Fibroblast of skin of back (primary cell): ENCODE measurements at regions not wholly inside any gene's neighbourhood (a gene's known extent, or its start where the extent isn't known, plus 50 kb on each side); places are given as distances from the start of the nearest gene placed in this dataset.
"Not testable (repeated sequence)": the region's sequence is repeated elsewhere in the genome, so short reads cannot be mapped to it uniquely, and the experiment has no call there.

ENCODE experiments used
- DNase-seq: peaks from one replicate; pipeline ENCODE4 v3.0.0-alpha.2; 2013

DNA sequence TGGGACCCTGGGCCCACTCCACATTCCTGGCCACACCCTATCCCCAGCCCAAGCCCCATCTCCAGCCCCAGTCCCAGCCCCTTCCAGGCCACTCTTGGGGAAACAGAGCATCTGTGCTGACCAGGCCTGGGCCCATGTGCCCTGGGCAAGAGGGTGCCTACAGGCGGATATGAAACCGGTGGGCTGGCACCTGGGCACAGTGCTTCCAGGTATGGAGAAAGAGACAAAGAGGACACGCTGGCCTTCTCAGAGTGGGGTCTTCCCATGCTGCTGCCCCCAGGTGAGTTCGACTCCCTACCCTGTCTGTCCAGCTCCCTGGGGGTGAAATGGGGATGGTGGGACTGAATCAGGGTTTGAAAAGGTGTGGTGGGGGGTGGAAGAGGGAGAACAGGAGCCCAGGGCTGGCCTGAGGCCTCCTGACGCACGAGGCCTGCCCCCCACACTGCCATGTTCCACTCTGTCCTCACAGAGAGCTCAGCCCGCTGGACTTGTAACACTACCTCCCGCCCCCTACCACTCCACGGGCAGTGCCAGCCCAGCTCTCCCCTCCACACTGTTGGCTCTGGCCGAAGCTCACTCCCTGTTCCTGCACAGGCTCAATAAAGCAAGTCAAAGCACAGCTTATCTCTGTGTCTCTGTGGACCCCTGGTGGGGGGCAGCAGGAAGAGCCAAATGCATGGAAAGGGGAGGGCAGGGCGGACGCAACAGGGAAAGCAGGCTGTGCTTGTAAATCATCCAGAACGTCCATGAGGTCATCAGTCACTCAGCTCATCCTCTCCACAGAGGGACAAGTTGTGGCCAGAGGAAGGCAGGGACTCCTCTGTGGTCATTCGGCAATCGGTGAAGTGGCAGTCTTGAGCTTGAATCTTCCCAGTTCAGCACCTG, 71.1 kb upstream of the TMEM97 start:
- DNase-seq = no peak

DNA sequence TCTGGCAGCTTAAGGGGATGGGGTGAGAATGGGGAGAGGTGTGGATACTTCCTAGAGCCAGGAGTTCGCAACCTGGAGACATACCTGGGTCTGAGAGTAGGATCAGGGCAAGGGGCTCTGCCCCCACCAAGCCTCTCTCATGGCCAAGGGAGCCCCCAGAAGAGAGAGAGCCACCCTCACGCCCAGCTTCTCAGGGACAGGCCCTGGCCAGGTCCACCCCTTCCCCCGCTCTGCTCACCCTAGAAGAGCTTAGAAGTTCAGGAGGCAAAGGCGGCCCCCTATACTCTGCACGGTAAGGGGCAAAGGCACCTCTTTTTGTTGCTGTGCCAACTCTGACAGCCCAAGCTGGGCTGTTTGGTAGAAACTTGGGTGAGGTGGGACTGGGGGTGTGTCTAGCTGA, 69.3 kb upstream of the TMEM97 start:
- no peak for DNase-seq

DNA sequence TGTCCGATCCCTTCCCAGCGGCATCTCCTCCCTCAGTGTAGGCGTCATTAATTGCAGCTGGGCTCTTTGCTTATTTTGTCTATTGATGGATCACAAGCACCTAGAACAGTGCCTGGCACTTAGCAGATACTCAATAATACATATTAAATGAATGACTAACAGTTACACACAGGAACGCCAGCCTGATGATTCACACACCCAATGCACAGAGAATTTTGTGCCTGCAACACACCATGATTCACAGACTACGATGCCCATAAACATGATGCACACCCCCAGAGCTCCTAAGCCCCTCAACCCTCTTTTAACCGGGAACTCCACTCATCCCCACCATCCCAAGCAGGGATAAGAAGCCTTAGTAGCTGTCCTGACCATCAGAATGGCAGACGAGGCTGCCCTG, 66.6 kb upstream of the TMEM97 start:
- peak; percentile 50 for DNase-seq

DNA sequence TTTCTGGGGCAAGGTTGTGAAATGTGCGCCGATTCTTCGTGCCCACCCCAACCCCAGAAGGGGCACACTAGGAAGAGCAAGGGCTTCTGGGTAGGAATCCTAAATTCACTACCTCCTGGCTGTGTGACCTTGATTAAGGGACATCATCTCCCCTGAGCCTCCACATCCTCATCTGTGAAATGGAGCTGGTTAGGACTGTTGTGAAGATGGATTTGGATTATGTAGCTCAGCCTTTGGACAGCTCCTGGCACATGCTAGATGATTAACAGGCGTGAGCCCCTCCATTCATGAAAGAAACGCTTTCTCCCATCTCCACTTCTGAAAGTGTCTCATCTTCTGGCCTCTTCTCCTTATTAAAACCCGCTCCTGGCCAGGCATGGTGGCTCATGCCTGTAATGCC, 65.3 kb upstream of the TMEM97 start:
- no peak for DNase-seq

DNA sequence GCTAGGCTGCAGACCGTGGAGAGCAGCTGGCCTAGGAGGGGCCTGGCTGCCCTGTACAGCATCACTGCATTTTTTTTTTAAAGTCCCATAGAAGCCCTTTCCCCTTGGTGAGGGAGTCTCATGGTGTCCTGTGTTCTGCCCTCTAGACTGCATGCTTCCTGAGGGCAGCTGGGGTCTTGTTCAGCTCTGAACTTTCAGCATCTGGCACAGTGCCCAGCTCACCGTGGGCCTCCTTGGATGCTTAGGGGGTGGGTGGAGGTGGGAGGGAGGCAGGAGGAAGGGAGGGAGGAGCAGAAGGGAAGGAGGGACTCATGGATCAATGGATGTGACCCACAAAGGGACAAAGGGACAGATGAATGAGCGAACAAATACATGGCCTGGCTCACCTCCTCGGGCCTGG, 63.4 kb upstream of the TMEM97 start:
- DNase-seq = no peak

DNA sequence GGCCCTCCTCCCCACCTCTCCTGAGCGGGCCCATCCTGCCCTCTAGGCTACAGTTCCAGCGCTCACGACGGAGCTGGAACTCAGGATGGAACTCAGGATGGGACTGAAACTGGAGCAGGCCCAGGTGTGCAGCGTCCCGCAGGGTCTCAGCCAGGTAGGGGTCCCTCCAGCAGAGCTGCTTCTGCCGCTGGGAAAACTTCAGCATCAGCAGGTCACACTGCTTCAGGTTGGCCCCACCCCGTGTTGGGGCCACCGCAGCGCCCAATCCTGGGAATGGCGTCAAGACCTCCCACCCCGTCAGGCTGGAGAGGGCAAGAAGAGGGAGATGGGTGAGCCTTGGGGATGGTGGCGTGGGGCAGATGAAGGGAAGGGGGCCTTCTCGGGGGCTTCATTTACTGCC, 62.6 kb upstream of the TMEM97 start:
- no peak for DNase-seq

DNA sequence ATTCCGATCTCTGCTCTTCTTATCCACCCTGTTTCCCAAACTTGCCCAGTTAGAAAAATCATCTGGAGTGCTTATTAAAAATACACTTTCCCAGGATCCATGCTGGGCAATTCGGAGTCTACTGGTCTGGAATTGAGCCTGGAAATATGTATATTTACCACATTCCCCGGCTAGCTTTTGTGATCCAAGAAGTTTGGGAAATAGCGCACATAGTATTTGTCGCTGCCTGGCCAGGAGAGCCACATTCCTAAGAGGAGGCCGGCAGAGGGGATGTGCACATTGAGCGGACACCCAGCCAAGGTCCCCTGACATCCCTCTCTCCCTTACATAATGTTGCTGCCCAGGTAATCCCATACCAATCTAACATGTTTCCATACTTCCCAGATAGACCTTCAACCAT, 62.1 kb upstream of the TMEM97 start:
- DNase-seq = no peak

DNA sequence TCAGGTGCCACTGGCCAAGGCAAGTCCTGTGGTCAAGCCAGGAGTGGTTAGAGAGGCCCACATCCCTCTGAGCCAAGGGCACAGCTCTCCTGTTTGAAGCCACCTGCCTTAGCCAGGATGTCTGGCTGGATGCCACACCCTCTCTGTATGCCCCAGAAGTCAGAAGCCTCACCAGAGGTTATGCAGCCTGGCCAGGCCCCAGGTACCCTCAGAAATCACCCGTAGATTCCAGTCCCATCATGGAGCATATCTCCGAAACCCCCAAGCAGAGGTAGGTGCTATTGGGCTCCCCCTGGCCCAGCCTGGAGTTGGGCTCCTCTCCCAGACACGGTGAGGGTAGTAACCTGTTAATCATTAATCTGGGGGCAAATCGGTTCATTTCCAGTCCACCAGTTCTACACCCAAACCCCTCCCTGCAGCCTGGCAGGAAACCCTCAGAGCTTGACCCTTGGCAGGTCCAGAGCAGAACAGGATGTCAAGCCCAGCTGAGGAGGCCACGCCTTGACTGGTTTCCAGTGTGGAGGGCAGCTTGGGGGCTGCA, 60.6 kb upstream of the TMEM97 start:
- DNase-seq = no peak

DNA sequence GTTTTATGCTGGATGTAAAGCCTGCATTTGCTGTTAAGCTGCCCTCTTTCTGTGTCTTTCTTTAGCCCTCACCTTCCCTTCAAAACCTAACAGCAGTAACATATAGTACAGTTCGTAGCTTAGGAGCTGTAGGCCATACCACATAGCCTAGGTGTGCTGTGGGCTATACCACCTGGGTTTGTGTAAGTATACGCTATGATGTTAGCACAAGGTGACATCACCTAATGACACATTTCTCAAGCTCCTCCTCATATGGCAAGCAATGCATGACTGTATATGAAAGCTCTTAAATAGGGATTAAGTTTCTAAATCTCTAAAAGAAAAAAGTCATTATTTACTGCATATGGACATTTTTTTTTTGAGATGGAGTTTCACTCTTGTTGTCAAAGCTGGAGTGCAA, 57.8 kb upstream of the TMEM97 start:
- no peak for DNase-seq

DNA sequence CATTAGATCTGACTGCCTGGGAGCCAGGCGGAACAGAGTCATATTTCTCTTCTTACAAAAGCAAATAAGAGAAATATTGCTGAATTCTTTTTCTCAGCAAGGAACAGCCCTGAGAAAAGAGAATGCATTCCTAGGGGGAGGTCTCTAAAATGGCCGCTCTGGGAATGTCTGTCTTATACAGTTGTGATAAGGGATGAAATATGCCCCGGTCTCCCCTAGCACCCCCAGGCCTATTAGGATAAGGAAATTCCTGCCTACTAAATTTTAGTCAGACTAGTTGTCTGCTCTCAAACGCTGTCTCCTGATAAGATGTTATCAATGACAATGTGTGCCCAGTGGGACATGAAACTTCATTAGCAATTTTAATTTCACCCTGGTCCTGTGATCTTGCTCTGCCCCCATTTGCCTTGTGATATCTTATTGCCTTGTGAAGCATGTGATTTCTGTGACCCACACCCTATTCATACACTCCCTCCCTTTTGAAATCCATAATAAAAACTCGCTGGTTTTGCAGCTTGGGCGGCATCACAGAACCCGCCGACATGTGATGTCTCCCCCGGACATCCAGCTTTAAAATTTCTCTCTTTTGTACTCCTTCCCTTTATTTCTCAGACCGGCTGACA, 56.8 kb upstream of the TMEM97 start:
- not testable (repeated sequence) for DNase-seq

DNA sequence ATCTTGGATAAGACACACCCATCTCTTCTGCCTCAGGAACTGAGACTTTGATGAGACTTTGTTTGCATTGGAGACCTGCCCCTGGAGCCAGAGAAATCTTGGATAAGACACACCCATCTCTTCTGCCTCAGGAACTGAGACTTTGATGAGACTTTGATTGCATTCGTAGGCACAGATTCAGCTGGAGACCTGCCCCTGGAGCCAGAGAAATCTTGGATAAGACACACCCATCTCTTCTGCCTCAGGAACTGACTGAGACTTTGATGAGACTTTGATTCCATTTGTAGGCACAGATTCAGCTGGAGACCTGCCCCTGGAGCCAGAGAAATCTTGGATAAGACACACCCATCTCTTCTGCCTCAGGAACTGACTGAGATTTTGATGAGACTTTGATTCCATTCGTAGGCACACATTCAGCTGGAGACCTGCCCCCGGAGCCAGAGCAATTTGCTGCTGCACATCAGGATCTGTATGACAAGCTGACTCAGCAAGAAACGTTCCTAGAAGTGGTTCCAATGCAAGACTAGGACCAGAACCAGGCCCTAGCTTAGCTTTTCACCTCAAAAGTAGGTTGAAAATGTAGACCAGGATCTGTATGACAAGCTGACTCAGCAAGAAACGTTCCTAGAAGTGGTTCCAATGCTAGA, 54.0 kb upstream of the TMEM97 start:
- DNase-seq = not testable (repeated sequence)

DNA sequence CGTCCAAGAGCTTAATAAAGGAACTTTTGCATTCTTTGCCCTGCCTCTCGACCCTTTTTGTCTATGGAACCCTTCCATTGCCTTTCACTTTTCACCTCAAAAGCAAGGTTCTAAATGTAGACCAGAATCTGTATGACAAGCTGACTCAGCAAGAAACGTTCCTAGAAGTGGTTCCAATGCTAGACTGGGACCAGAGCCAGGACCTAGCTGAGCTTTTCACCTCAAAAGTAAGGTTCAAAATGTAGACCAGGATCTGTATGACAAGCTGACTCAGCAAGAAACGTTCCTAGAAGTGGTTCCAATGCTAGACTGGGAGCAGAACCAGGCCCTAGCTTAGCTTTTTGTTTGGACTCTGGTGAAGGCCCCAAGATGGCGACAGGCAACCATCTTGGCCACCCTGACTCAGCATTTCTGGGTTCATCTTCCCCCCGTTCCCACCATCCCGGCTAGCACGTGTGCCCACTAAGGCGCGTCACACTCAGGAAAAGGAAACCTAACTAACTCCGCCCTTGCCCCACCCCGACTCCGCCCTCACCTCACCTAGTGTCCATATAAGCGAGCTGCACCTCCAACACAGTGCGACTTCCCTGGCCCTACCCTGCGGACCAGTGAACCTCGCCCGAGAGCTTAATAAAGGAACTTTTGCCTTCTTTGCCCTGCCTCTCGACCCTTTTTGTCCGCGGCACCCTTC, 53.0 kb upstream of the TMEM97 start:
- not testable (repeated sequence) for DNase-seq

DNA sequence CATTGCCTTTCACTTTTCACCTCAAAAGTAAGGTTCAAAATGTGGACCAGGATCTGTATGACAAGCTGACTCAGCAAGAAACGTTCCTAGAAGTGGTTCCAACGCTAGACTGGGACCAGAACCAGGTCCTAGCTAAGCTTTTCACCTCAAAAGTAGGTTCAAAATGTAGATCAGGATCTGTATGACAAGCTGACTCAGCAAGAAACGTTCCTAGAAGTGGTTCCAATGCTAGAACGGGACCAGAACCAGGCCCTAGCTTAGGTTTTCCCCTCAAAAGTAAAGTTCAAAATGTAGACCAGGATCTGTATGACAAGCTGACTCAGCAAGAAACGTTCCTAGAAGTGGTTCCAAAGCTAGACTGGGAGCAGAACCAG, 52.5 kb upstream of the TMEM97 start:
- DNase-seq = not testable (repeated sequence)

DNA sequence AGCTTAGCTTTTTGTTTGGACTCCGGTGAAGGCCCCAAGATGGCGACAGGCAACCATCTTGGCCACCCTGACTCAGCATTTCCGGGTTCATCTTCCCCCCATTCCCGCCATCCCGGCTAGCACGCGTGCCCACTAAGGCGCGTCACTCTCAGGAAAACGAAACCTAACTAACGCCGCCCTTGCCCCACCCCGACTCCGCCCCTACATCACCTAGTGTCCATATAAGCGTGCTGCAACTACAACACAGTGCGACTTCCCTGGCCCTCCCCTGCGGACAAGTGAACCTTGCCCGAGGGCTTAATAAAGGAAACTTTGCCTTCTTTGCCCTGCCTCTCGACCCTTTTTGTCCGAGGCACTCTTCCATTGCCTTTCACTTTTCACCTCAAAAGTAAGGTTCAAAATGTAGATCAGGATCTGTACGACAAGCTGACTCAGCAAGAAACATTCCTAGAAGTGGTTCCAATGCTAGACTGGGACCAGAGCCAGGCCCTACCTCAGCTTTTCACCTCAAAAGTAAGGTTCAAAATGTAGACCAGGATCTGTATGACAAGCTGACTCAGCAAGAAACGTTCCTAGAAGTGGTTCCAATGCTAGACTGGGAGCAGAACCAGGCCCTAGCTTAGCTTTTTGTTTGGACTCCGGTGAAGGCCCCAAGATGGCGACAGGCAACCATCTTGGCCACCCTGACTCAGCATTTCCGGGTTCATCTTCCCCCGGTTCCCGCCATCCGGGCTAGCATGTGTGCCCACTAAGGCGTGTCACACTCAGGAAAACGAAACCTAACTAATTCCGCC, 51.9 kb upstream of the TMEM97 start:
- not testable (repeated sequence) for DNase-seq

DNA sequence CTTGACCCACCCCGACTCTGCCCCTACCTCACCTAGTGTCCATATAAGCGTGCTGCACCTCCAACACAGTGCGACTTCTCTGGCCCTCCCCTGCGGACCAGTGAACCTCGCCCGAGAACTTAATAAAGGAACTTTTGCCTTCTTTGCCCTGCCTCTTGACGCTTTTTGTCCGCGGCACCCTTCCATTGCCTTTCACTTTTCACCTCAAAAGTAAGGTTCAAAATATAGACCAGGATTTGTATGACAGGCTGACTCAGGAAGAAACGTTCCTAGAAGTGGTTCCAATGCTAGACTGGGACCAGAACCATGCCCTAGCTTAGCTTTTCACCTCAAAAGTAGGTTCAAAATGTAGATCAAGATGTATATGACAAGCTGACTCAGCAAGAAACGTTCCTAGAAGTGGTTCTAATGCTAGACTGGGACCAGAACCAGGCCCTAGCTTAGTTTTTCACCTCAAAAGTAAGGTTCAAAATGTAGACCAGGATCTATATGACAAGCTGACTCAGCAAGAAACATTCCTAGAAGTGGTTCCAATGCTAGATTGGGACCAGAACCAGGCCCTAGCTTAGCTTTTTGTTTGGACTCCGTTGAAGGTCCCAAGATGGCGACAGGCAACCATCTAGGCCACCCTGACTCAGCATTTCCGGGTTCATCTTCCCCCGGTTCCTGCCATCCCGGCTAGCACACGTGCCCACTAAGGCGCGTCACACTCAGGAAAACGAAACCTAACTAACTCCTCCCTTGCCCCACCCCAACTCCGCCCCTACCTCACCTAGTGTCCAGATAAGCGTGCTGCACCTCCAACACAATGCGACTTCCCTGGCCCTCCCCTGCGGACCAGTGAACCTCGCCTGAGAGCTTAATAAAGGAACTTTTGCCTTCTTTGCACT, 51.0 kb upstream of the TMEM97 start:
- no peak for DNase-seq

DNA sequence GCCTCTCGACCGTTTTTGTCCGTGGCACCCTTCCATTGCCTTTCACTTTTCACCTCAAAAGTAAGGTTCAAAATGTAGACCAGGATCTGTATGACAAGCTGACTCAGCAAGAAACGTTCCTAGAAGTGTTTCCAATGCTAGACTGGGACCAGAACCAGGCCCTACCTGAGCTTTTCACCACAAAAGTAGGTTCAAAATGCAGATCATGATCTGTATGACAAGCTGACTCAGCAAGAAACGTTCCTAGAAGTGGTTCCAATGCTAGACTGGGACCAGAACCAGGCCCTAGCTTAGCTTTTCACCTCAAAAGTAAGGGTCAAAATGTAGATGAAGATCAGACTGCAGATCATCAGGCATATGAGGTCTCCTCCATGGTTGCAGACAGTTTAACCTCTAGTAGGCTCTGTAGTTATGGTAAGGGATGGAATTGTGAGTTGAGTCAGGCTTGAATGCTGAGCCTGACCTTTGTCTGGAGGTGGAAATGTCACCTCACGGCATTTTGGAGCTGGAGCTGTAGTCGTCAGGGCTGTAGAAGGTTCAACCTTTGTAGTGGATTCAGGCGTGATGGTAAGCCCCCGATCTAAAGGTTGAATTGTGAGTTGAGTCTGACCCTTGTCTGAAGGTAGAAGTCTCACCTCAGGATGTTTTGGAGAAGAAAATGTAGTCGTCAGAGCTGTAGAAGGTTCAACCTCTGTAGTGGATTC, 50.2 kb upstream of the TMEM97 start:
- no peak for DNase-seq
